ENCODE measurements at regions not wholly inside any gene's neighbourhood (a gene's known extent, or its start where the extent isn't known, plus 50 kb on each side); places are given as distances from the start of the nearest gene placed in this dataset.
A peak's percentile ranks its signal among the peaks of the same experiment; 100 is the strongest.

DNA sequence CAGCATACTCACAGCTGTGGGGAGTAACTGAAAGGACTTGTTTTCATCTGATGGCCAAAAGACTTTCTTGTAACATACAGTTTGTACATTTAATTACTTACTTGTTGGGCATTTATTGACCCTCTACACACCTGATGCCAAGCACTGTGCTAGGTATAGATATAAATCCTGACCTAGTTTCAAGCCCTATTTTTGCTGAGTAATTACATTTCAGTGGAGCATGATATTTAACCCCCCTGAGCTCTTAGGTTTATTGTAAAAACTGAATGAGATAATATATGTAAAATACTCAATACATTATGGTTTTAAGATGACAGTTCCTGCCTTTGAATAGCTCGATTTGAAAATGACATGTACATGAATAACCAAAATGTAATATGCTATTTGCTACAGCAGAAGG is 68.1 kb upstream of the SLC12A2 start:
- H3K4me1 ChIP-seq (ENCODE audit: insufficient read depth): no peaks in the 10 kb centered on the region
- H3K27ac ChIP-seq (ENCODE audit: low read depth): no peak overlapping the region
- DNase-seq (ENCODE audit: low spot score) (no peak), ATAC-seq (no peak)
- no peaks in the 10 kb centered on the region for H3K9me2 ChIP-seq (ENCODE audit: insufficient read depth)
- Mint-ChIP-seq H3K36me3 (ENCODE audit: low read depth) (no peaks in the 10 kb centered on the region), H3K4me3 (no peak overlapping the region), H3K27ac (peak overlapping the region; percentile 9), H3K27me3 (ENCODE audit: insufficient read depth, low read depth, poor library complexity) (no peaks in the 10 kb centered on the region), H3K9me3 (no peaks in the 10 kb centered on the region), H3K4me1 (peaks cover 2% of the 10 kb centered on the region; the same call in 2 of the 3 replicates)
- H2AFZ ChIP-seq: no peak overlapping the region
- H3K4me3 ChIP-seq: no peak overlapping the region
- H3K36me3 ChIP-seq (ENCODE audit: insufficient read depth): no peaks in the 10 kb centered on the region
- H3K79me2 ChIP-seq (replicated peaks; ENCODE audit: insufficient read depth): no peaks in the 10 kb centered on the region
- H3K4me2 ChIP-seq: no peak overlapping the region
- no peaks in the 10 kb centered on the region for H4K20me1 ChIP-seq (replicated peaks; ENCODE audit: insufficient read depth)
- TF ChIP-seq NANOG (IDR thresholded peaks at IDR 0.05; ENCODE audit: borderline replicate concordance): no peak
- no peak for TF ChIP-seq REST (IDR thresholded peaks at IDR 0.05; ENCODE audit: unreplicated experiment)
- no peak for TF ChIP-seq ZNF114 (CRISPR knock-in tag; IDR thresholded peaks at IDR 0.05)
- H3F3A ChIP-seq (replicated peaks; ENCODE audit: low read depth): no peaks in the 10 kb centered on the region
- H3K27me3 ChIP-seq (ENCODE audit: insufficient read depth): no peaks in the 10 kb centered on the region

- Histone ChIP-seq H3K36me3 (ENCODE audit: insufficient read depth) (no peaks in the 10 kb centered on the region), H3K4me2 (no peak overlapping the region), H3F3A (replicated peaks; ENCODE audit: low read depth) (no peaks in the 10 kb centered on the region), H3K79me2 (replicated peaks; ENCODE audit: insufficient read depth) (no peaks in the 10 kb centered on the region), H3K4me3 (no peak overlapping the region), H3K9me2 (ENCODE audit: insufficient read depth) (no peaks in the 10 kb centered on the region), H3K4me1 (ENCODE audit: insufficient read depth) (no peaks in the 10 kb centered on the region), H3K27ac (ENCODE audit: low read depth) (no peak overlapping the region), H4K20me1 (replicated peaks; ENCODE audit: insufficient read depth) (no peaks in the 10 kb centered on the region), H2AFZ (no peak overlapping the region), H3K27me3 (ENCODE audit: insufficient read depth) (no peaks in the 10 kb centered on the region)
- Mint-ChIP-seq H3K27ac (peak overlapping the region; percentile 9), H3K9me3 (no peaks in the 10 kb centered on the region), H3K36me3 (ENCODE audit: low read depth) (no peaks in the 10 kb centered on the region), H3K27me3 (ENCODE audit: insufficient read depth, low read depth, poor library complexity) (no peaks in the 10 kb centered on the region), H3K4me3 (no peak overlapping the region), H3K4me1 (peaks cover 3% of the 10 kb centered on the region; the same call in 1 of the 3 replicates)
- DNase-seq (ENCODE audit: low spot score): no peak
- TF ChIP-seq ZNF114 (CRISPR knock-in tag; IDR thresholded peaks at IDR 0.05): no peak
- TF ChIP-seq STAT1 (IDR thresholded peaks at IDR 0.05; ENCODE audit: unreplicated experiment): no peak
- TF ChIP-seq, protein P1, sequence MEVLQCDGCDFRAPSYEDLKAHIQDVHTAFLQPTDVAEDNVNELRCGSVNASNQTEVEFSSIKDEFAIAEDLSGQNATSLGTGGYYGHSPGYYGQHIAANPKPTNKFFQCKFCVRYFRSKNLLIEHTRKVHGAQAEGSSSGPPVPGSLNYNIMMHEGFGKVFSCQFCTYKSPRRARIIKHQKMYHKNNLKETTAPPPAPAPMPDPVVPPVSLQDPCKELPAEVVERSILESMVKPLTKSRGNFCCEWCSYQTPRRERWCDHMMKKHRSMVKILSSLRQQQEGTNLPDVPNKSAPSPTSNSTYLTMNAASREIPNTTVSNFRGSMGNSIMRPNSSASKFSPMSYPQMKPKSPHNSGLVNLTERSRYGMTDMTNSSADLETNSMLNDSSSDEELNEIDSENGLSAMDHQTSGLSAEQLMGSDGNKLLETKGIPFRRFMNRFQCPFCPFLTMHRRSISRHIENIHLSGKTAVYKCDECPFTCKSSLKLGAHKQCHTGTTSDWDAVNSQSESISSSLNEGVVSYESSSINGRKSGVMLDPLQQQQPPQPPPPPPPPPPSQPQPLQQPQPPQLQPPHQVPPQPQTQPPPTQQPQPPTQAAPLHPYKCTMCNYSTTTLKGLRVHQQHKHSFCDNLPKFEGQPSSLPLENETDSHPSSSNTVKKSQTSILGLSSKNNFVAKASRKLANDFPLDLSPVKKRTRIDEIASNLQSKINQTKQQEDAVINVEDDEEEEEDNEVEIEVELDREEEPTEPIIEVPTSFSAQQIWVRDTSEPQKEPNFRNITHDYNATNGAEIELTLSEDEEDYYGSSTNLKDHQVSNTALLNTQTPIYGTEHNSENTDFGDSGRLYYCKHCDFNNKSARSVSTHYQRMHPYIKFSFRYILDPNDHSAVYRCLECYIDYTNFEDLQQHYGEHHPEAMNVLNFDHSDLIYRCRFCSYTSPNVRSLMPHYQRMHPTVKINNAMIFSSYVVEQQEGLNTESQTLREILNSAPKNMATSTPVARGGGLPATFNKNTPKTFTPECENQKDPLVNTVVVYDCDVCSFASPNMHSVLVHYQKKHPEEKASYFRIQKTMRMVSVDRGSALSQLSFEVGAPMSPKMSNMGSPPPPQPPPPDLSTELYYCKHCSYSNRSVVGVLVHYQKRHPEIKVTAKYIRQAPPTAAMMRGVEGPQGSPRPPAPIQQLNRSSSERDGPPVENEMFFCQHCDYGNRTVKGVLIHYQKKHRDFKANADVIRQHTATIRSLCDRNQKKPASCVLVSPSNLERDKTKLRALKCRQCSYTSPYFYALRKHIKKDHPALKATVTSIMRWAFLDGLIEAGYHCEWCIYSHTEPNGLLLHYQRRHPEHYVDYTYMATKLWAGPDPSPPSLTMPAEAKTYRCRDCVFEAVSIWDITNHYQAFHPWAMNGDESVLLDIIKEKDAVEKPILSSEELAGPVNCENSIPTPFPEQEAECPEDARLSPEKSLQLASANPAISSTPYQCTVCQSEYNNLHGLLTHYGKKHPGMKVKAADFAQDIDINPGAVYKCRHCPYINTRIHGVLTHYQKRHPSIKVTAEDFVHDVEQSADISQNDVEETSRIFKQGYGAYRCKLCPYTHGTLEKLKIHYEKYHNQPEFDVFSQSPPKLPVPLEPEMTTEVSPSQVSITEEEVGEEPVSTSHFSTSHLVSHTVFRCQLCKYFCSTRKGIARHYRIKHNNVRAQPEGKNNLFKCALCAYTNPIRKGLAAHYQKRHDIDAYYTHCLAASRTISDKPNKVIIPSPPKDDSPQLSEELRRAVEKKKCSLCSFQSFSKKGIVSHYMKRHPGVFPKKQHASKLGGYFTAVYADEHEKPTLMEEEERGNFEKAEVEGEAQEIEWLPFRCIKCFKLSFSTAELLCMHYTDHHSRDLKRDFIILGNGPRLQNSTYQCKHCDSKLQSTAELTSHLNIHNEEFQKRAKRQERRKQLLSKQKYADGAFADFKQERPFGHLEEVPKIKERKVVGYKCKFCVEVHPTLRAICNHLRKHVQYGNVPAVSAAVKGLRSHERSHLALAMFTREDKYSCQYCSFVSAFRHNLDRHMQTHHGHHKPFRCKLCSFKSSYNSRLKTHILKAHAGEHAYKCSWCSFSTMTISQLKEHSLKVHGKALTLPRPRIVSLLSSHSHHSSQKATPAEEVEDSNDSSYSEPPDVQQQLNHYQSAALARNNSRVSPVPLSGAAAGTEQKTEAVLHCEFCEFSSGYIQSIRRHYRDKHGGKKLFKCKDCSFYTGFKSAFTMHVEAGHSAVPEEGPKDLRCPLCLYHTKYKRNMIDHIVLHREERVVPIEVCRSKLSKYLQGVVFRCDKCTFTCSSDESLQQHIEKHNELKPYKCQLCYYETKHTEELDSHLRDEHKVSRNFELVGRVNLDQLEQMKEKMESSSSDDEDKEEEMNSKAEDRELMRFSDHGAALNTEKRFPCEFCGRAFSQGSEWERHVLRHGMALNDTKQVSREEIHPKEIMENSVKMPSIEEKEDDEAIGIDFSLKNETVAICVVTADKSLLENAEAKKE (CRISPR knock-in tag; IDR thresholded peaks at IDR 0.05): no peak
- no peak for TF ChIP-seq CREB1 (CRISPR knock-in tag; IDR thresholded peaks at IDR 0.05; ENCODE audit: low read depth)
- no peak for TF ChIP-seq ETS1 (IDR thresholded peaks at IDR 0.05)
- ATAC-seq: no peak
Observed at GRCh38 chr5:128015978-128016377, 67.6 kb upstream of the SLC12A2 start.

Measured in GM23338 (cell line).